Astrocyte (in vitro differentiated cells and primary cell): ENCODE measurements at regions not wholly inside any gene's neighbourhood (a gene's known extent, or its start where the extent isn't known, plus 50 kb on each side); places are given as distances from the start of the nearest gene placed in this dataset.

Experiments
- DNase-seq: peaks from one replicate; pipeline ENCODE4 v3.0.0-alpha.2; 2010; ENCODE audit warnings: low read depth
- FAIRE-seq: peaks from 2 replicates; lab custom pipeline; 2011; peaks lifted over from hg19 to GRCh38; lab: Jason Lieb, UNC
- H2AFZ ChIP-seq: 2 replicates; pipeline ENCODE4 v1.6.0; 2012; ENCODE audit warnings: low read depth, low read length, inconsistent platforms
- H3K27ac ChIP-seq: 2 replicates; pipeline ENCODE4 v1.5.1; 2011; ENCODE audit warnings: low read depth, low read length, inconsistent platforms
- H3K27me3 ChIP-seq: 2 replicates; pipeline ENCODE4 v1.6.0; 2011; ENCODE audit warnings: low read length, inconsistent platforms; ENCODE audit not compliant: insufficient read depth
- H3K36me3 ChIP-seq: 2 replicates; pipeline ENCODE4 v1.5.1; 2011; ENCODE audit warnings: low read length, inconsistent platforms; ENCODE audit not compliant: insufficient read depth
- H3K4me1 ChIP-seq: 2 replicates; pipeline ENCODE4 v1.5.1; 2011; ENCODE audit warnings: low read length, inconsistent platforms; ENCODE audit not compliant: insufficient read depth
- H3K4me2 ChIP-seq: 2 replicates; pipeline ENCODE4 v1.6.0; 2012; ENCODE audit warnings: low read length, inconsistent platforms
- H3K4me3 ChIP-seq: 2 replicates; pipeline ENCODE4 v1.5.1; 2011; ENCODE audit warnings: low read depth, mild to moderate bottlenecking, low read length, inconsistent platforms; ENCODE audit not compliant: insufficient read depth
- H3K79me2 ChIP-seq: 2 replicates; pipeline ENCODE4 v1.6.0; 2012; ENCODE audit warnings: mild to moderate bottlenecking, low read length, inconsistent platforms; ENCODE audit not compliant: insufficient read depth
- H3K9ac ChIP-seq: 2 replicates; pipeline ENCODE4 v1.6.0; 2012; ENCODE audit warnings: mild to moderate bottlenecking, low read length, inconsistent platforms
- H3K9me3 ChIP-seq: 2 replicates; pipeline ENCODE4 v1.5.1; 2012; ENCODE audit warnings: low read depth, mild to moderate bottlenecking, low read length, inconsistent platforms; ENCODE audit not compliant: insufficient read depth
- H4K20me1 ChIP-seq: 2 replicates; pipeline ENCODE4 v1.6.0; 2012; ENCODE audit warnings: low read length, inconsistent platforms; ENCODE audit not compliant: insufficient read depth
- H3K27ac Mint-ChIP-seq: one replicate; pipeline ENCODE4 v1.8.0; 2021; ENCODE audit warnings: mild to moderate bottlenecking, mixed read lengths; ENCODE audit not compliant: unreplicated experiment
- H3K27me3 Mint-ChIP-seq: one replicate; pipeline ENCODE4 v1.8.0; 2021; ENCODE audit warnings: low read depth, mixed read lengths; ENCODE audit not compliant: unreplicated experiment
- H3K36me3 Mint-ChIP-seq: one replicate; pipeline ENCODE4 v1.8.0; 2021; ENCODE audit warnings: low read depth, mixed read lengths; ENCODE audit not compliant: unreplicated experiment
- H3K4me1 Mint-ChIP-seq: one replicate; pipeline ENCODE4 v1.8.0; 2021; ENCODE audit warnings: low read depth, mixed read lengths; ENCODE audit not compliant: unreplicated experiment
- H3K4me3 Mint-ChIP-seq: one replicate; pipeline ENCODE4 v1.8.0; 2021; ENCODE audit warnings: mild to moderate bottlenecking, moderate library complexity, mixed read lengths; ENCODE audit not compliant: unreplicated experiment
- H3K9me3 Mint-ChIP-seq: one replicate; pipeline ENCODE4 v1.8.0; 2021; ENCODE audit warnings: mild to moderate bottlenecking, mixed read lengths; ENCODE audit not compliant: unreplicated experiment
- EZH2 ChIP-seq: IDR thresholded peaks from 2 replicates; pipeline ENCODE4 v1.6.1; 2012; ENCODE audit warnings: mild to moderate bottlenecking, low read length, inconsistent platforms; ENCODE audit not compliant: insufficient read depth
- TF ChIP-seq, protein P1 (sequence below): IDR thresholded peaks from 2 replicates; pipeline ENCODE4 v1.5.1; 2011; ENCODE audit warnings: low read depth, mild to moderate bottlenecking, inconsistent platforms, low read length, moderate library complexity; ENCODE audit not compliant: insufficient read depth

DNA sequence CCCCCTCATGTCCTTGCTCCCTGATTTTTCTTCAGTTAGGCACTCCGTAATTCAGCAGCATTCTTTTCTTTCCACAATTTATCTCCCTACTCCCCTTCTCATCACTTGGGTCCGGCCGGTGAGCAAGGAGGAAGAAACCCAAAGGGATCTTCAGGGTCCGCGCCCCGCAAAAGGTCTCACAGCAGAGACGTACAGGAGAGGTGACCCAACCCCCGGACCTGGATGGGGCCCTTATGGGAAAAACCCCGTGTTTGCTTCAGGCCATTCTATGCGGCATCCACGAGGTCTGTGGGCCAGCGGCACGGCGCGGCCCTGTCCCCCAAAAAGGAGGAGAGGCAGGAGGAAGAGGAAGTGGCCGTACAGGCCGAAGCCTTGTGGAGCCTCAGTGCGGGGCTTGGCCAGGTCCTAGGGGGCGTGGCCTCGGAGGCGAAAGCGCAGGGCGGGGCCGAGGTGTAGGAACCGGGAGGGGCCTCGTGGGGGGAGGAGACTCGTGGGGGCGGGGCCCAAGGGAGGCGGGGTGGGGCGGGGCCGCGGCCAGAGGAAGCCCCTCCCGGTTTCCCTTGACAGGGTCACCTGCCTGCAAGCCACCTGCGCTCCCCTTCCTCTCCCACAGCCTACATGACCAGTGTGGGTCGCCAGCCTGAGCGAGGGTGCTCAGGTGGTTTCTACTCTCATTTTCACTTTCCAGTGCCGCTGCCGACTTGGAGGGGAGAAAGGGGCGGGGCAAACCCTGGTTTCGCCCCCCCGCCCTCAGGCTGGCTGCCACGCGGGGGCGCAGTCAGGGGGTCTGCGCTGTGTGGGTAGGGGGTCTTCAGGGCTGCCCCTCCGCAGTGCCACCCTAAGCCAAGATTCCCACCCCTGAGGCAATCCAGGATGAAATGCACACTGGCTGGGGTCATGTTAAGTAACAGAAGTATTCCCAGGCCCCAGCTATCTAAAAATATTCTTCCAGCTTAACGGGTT lies 156.4 kb upstream of the XPO1 start:
- Mint-ChIP-seq H3K27me3 (no peaks in the 10 kb centered on the region), H3K4me1 (no peaks in the 10 kb centered on the region), H3K36me3 (no peaks in the 10 kb centered on the region), H3K4me3 (peak overlapping the region; percentile 83), H3K27ac (peak overlapping the region; percentile 12), H3K9me3 (no peaks in the 10 kb centered on the region)
- no peak for TF ChIP-seq EZH2
- TF ChIP-seq, protein P1, sequence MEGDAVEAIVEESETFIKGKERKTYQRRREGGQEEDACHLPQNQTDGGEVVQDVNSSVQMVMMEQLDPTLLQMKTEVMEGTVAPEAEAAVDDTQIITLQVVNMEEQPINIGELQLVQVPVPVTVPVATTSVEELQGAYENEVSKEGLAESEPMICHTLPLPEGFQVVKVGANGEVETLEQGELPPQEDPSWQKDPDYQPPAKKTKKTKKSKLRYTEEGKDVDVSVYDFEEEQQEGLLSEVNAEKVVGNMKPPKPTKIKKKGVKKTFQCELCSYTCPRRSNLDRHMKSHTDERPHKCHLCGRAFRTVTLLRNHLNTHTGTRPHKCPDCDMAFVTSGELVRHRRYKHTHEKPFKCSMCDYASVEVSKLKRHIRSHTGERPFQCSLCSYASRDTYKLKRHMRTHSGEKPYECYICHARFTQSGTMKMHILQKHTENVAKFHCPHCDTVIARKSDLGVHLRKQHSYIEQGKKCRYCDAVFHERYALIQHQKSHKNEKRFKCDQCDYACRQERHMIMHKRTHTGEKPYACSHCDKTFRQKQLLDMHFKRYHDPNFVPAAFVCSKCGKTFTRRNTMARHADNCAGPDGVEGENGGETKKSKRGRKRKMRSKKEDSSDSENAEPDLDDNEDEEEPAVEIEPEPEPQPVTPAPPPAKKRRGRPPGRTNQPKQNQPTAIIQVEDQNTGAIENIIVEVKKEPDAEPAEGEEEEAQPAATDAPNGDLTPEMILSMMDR, result peak; percentile 22
- Histone ChIP-seq H3K4me3 (peak overlapping the region; percentile 77), H2AFZ (peak overlapping the region; percentile 100), H3K27me3 (no peaks in the 10 kb centered on the region), H3K4me2 (peak overlapping the region; percentile 93), H3K36me3 (no peaks in the 10 kb centered on the region), H3K9me3 (no peaks in the 10 kb centered on the region), H4K20me1 (no peaks in the 10 kb centered on the region), H3K9ac (peak overlapping the region; percentile 84), H3K79me2 (no peaks in the 10 kb centered on the region), H3K27ac (no peak overlapping the region), H3K4me1 (peaks cover 6% of the 10 kb centered on the region)
- DNase-seq (peak; percentile 65), FAIRE-seq (no peak)

DNA sequence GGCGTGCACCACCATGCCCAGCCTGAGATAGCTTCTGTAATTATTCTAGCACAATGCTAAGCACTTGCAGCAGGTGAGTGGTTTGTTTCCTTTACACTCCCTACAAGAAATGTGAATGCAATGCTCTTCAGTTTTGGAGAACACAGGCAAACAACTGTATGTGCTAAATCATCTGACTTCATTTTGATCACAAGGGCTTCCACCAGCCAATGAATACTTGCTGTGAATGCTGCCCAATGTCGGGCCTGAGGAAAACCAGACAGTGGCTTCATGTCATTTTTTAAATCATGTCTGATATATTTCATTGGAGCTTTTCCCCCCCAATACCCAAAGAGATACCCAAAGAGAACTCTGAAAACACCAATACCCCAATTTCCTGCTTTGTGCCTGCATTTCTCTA lies 155.6 kb upstream of the XPO1 start:
- Histone ChIP-seq H3K27ac (no peak overlapping the region), H3K36me3 (no peaks in the 10 kb centered on the region), H3K4me2 (peak overlapping the region; percentile 93), H3K4me3 (no peak overlapping the region), H3K9me3 (no peaks in the 10 kb centered on the region), H2AFZ (peak overlapping the region; percentile 96), H3K9ac (no peak overlapping the region), H3K79me2 (no peaks in the 10 kb centered on the region), H4K20me1 (no peaks in the 10 kb centered on the region), H3K27me3 (no peaks in the 10 kb centered on the region), H3K4me1 (peaks cover 6% of the 10 kb centered on the region)
- FAIRE-seq (no peak), DNase-seq (no peak)
- Mint-ChIP-seq H3K9me3 (no peaks in the 10 kb centered on the region), H3K4me1 (no peaks in the 10 kb centered on the region), H3K36me3 (no peaks in the 10 kb centered on the region), H3K4me3 (peak overlapping the region; percentile 34), H3K27me3 (no peaks in the 10 kb centered on the region), H3K27ac (peak overlapping the region; percentile 12)
- TF ChIP-seq EZH2, result no peak
- TF ChIP-seq, protein P1, result no peak
